Parathyroid adenoma (tissue), 2 donors: ENCODE measurements at regions not wholly inside any gene's neighbourhood (a gene's known extent, or its start where the extent isn't known, plus 50 kb on each side); places are given as distances from the start of the nearest gene placed in this dataset.

Experiments used
- H2AFZ ChIP-seq: fragments of 300-600 bp; sonication (generic); one replicate; pipeline ENCODE4 v1.7.0; 2017; ENCODE audit warnings: antibody characterized with exemption, mild to moderate bottlenecking
- H3K27ac ChIP-seq: fragments of 300-600 bp; sonication (generic); one replicate; pipeline ENCODE4 v1.7.0; 2017
- H3K27me3 ChIP-seq: fragments of 300-600 bp; sonication (generic); one replicate; pipeline ENCODE4 v1.7.0; 2017; ENCODE audit warnings: low read length; ENCODE audit not compliant: control insufficient read depth, insufficient read depth
- H3K36me3 ChIP-seq: fragments of 300-600 bp; sonication (generic); one replicate; pipeline ENCODE4 v1.7.0; 2017; ENCODE audit warnings: low read length; ENCODE audit not compliant: control insufficient read depth, insufficient read depth
- H3K4me1 ChIP-seq: fragments of 300-600 bp; sonication (generic); one replicate; pipeline ENCODE4 v1.7.0; 2017; ENCODE audit warnings: control low read depth
- H3K4me2 ChIP-seq: fragments of 300-600 bp; sonication (generic); one replicate; pipeline ENCODE4 v1.7.0; 2017; ENCODE audit warnings: low read length
- H3K4me3 ChIP-seq: fragments of 300-600 bp; sonication (generic); one replicate; pipeline ENCODE4 v1.7.0; 2017; ENCODE audit warnings: low read depth, low read length
- H3K79me2 ChIP-seq: fragments of 300-600 bp; sonication (generic); one replicate; pipeline ENCODE4 v1.7.0; 2017; ENCODE audit warnings: control low read depth
- H3K9ac ChIP-seq: fragments of 300-600 bp; sonication (generic); one replicate; pipeline ENCODE4 v1.7.0; 2017; ENCODE audit warnings: mild to moderate bottlenecking
- H3K9me3 ChIP-seq: fragments of 300-600 bp; sonication (generic); one replicate; pipeline ENCODE4 v1.7.0; 2017; ENCODE audit warnings: low read length; ENCODE audit not compliant: control insufficient read depth
- CTCF ChIP-seq: fragments of 300-600 bp; sonication (generic); IDR thresholded peaks from one replicate; pipeline ENCODE4 v1.7.0; 2017; ENCODE audit warnings: antibody characterized with exemption, mild to moderate bottlenecking
- donor health status: primary hyperparathyroidism.

- H3K79me2 ChIP-seq, result no peaks in the 10 kb centered on the region
- no peaks in the 10 kb centered on the region for H3K4me1 ChIP-seq
- H3K4me3 ChIP-seq, result no peak overlapping the region
- no peaks in the 10 kb centered on the region for H3K9me3 ChIP-seq
- no peak for TF ChIP-seq CTCF
- H2AFZ ChIP-seq, result no peak overlapping the region
- no peak overlapping the region for H3K27ac ChIP-seq
- no peaks in the 10 kb centered on the region for H3K36me3 ChIP-seq
- H3K4me2 ChIP-seq, result no peak overlapping the region
- H3K9ac ChIP-seq, result no peak overlapping the region
- no peaks in the 10 kb centered on the region for H3K27me3 ChIP-seq
Observed at GRCh38 chr6:164663634-164664033, 645.8 kb downstream of the C6orf118 start.

DNA sequence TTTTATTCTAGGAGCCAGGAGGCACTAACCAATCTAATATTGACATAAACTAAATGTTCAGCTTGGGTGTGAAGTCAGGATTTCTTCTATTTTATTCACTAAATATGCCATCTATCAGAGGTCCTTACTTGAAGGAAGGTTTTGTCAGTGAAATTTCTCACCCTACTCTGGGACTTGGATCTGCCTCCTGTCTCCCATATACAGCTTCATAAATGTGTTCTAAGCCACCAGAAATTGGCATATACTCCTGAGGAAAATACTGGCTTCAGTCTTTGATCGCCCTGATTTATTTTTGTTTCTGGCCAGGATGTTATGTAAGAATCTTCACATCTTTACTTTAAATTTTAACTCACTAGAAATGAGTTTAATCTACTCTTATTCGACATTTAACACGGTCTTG, 647.7 kb downstream of the C6orf118 start:
- H3K79me2 ChIP-seq, result no peaks in the 10 kb centered on the region
- H3K4me1 ChIP-seq, result no peaks in the 10 kb centered on the region
- H3K36me3 ChIP-seq, result no peaks in the 10 kb centered on the region
- no peak for TF ChIP-seq CTCF
- H2AFZ ChIP-seq, result no peak overlapping the region
- H3K9me3 ChIP-seq, result no peaks in the 10 kb centered on the region
- H3K9ac ChIP-seq, result no peak overlapping the region
- no peaks in the 10 kb centered on the region for H3K27me3 ChIP-seq
- H3K4me2 ChIP-seq, result no peak overlapping the region
- no peak overlapping the region for H3K4me3 ChIP-seq
- no peak overlapping the region for H3K27ac ChIP-seq

DNA sequence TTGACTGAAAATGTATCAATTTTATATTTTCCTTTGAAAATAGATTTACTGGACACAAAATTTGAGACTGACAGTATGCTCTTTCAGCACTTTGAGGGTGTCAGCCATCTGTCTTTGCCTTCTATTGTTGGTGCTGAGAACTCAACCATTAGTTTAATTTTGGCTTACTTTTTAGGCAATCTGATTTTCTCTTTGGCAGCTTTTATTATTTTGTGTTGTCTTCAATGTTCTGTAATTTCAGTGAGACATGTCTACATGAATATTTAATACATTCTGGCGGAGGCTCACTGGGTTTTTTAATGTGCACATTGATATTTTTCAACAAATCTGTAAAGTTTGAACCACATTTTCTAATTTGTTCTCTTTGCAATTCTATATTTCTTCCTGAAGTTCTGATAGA, 648.6 kb downstream of the C6orf118 start:
- TF ChIP-seq CTCF, result no peak
- no peaks in the 10 kb centered on the region for H3K4me1 ChIP-seq

GRCh38 chr6:164640956-164641355, 668.4 kb downstream of the C6orf118 start:
- Histone ChIP-seq H3K27ac (no peak overlapping the region), H3K4me1 (no peaks in the 10 kb centered on the region), H3K27me3 (no peaks in the 10 kb centered on the region), H2AFZ (no peak overlapping the region), H3K4me2 (no peak overlapping the region), H3K36me3 (no peaks in the 10 kb centered on the region), H3K9ac (no peak overlapping the region), H3K9me3 (no peaks in the 10 kb centered on the region), H3K79me2 (no peaks in the 10 kb centered on the region), H3K4me3 (no peak overlapping the region)
- TF ChIP-seq CTCF, result no peak

More for the DNA sequence above, 648.6 kb downstream of the C6orf118 start:
- Histone ChIP-seq H3K4me3 (no peak overlapping the region), H3K4me2 (no peak overlapping the region), H2AFZ (no peak overlapping the region), H3K9ac (no peak overlapping the region), H3K36me3 (no peaks in the 10 kb centered on the region), H3K27ac (no peak overlapping the region), H3K9me3 (no peaks in the 10 kb centered on the region), H3K27me3 (no peaks in the 10 kb centered on the region), H3K79me2 (no peaks in the 10 kb centered on the region)

DNA sequence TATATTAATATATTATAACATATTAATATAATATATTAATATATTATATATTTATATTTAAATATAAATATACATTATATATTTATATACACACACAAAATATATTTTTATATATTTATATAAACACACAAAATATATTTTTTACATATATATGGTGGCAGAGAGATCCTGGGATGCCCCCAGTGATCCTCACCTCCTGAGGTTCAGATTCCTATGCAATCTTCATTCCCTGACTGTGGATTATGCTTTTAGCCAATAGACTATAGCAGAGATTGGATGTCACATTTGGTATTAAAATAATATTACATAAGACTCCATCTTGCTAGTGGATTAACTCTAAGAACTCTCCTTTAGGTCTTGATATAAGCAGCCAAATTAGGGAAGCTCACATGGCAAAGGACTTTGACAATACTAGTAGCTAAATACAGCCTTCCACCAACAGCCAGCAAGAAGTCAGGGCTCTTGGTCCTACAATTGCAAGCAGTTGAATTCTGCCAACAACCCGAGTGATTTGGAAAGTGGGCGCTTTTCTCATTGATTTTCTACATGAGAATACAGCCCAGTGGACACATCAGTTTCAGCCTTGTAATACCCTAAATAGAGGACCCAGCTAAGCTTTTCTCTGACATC, 681.0 kb downstream of the C6orf118 start:
- no peak overlapping the region for H3K4me2 ChIP-seq
- no peak for TF ChIP-seq CTCF

More for the DNA sequence above, 681.0 kb downstream of the C6orf118 start:
- H3K9ac ChIP-seq, result no peak overlapping the region
- H3K4me1 ChIP-seq, result peaks cover 2% of the 10 kb centered on the region
- H3K79me2 ChIP-seq, result no peaks in the 10 kb centered on the region
- no peaks in the 10 kb centered on the region for H3K36me3 ChIP-seq
- no peaks in the 10 kb centered on the region for H3K9me3 ChIP-seq
- H3K4me3 ChIP-seq, result no peak overlapping the region
- H3K27me3 ChIP-seq, result no peaks in the 10 kb centered on the region
- H2AFZ ChIP-seq, result peak overlapping the region; percentile 31
- no peak overlapping the region for H3K27ac ChIP-seq
